ENCODE measurements at regions not wholly inside any gene's neighbourhood (a gene's known extent, or its start where the extent isn't known, plus 50 kb on each side); places are given as distances from the start of the nearest gene placed in this dataset.

DNA sequence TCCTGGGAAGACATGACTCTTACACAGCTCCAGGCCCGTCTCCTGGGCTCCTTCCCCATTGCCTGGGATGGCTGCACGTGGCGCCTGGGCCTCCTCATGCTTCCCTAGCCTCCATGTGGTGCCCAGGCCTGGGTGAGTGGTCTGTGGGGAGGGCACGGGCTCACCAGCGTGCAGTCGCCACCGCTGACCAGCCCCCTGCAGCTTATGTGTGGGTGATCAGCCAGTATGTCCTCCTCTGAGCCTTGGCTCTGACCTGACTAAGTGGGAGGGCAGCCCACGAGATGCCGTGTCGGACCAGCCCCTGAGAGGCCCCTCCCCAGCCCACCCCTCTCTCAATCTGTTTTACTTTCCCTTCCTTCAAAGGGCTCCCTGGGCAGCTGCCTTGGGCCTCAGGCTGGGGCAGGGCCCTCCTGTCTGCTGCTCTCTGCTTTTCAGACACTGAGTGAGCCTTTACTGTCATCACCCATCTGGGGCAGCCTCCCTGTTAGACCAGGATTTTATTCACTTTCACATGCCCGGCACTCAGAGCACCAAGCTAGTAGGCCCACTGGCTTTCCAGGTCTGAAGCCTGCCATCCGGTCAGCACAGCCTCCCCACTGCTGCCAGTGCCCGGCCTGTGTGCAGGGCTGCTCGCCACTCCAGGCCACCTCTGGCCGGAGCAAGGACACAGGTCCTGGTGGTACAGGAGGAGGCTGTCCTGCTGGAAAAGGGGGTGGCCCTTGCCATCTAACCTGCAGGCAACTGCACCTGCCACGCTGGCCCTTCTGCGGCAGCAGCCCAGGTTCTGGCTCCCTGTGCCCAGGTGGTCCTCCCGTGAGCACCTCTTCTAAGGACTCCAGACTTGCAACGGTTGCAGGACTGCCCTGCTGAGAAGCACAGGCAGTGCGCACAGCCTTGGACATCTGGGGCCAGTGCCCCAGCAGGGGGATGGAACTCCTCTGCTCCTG, 84.9 kb upstream of the HPCAL1 start:
- TF ChIP-seq, protein P1, sequence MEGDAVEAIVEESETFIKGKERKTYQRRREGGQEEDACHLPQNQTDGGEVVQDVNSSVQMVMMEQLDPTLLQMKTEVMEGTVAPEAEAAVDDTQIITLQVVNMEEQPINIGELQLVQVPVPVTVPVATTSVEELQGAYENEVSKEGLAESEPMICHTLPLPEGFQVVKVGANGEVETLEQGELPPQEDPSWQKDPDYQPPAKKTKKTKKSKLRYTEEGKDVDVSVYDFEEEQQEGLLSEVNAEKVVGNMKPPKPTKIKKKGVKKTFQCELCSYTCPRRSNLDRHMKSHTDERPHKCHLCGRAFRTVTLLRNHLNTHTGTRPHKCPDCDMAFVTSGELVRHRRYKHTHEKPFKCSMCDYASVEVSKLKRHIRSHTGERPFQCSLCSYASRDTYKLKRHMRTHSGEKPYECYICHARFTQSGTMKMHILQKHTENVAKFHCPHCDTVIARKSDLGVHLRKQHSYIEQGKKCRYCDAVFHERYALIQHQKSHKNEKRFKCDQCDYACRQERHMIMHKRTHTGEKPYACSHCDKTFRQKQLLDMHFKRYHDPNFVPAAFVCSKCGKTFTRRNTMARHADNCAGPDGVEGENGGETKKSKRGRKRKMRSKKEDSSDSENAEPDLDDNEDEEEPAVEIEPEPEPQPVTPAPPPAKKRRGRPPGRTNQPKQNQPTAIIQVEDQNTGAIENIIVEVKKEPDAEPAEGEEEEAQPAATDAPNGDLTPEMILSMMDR (IDR thresholded peaks at IDR 0.05; ENCODE audit: control insufficient read depth, extremely low read depth, insufficient read depth), result no peak
- no peak for DNase-seq (ENCODE audit: low read depth)
- H3K4me3 ChIP-seq (ENCODE audit: low read depth, low read length), result no peak overlapping the region

DNA sequence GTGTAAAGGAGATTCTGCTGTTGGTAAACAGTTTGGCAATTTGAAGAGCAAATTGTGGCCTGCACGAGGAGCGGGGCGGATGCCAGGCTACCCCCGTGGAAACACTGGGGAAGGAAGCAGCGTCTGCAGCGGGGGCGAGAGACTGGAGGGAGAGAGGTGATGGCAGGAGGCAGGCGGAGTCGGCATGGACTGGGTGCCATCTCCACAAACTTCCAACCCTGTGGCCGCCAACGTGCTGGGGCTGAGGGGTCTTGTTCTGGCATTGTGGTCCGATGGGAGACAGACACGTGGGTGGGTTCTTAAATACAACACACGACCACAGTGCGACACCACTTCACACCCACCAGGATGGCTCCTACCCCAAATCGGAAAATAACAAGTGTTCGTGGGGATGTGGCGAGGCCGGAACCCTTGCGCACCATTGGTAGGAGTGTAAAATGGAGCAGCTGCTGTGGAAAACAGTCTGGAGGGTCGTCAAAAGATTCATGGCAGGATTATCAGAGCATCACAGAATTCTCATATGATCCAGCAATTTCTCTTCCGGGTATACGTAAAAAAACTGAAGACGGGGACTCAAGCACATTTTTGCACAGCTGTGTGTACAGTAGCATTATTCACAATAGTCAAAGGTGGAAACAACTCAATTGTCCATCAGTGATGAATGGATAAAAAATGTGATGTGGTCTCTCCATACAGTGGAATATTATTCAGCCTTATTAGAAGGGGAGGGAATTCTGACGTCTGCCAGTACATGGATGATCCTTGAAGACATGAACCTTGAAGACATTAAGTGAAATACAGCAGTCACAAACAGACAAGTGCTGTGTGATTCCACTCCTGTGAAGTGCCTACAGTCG, 82.4 kb upstream of the HPCAL1 start:
- no peak for DNase-seq (ENCODE audit: low read depth)
- TF ChIP-seq, protein P1 (IDR thresholded peaks at IDR 0.05; ENCODE audit: control insufficient read depth, extremely low read depth, insufficient read depth), result no peak
- H3K4me3 ChIP-seq (ENCODE audit: low read depth, low read length), result no peak overlapping the region

DNA sequence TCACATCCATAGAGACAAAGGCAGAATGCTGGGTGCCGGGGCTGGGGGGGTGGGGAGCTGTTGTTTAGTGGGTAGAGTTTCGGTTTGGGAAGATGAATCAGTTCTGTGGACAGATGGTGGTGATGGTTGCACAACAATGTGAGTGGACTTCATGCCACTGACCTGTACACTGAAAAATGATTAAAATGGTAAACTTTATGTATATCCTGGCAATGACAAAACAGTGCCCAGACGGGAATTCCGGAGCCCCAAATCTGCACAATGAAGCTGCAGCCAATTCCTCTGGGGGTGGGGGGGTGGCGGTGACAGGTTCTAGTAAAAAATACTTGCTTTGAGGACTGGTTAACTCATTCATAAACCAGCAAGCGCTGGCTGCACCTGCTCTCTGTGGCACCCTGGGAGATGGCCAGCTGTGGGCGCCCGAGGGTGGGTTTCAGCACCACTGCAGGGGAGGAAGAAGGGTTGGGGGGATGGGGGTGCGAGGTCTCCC, 81.8 kb upstream of the HPCAL1 start:
- no peak for DNase-seq (ENCODE audit: low read depth)
- H3K4me3 ChIP-seq (ENCODE audit: low read depth, low read length), result no peak overlapping the region
- TF ChIP-seq, protein P1 (IDR thresholded peaks at IDR 0.05; ENCODE audit: control insufficient read depth, extremely low read depth, insufficient read depth), result no peak

DNA sequence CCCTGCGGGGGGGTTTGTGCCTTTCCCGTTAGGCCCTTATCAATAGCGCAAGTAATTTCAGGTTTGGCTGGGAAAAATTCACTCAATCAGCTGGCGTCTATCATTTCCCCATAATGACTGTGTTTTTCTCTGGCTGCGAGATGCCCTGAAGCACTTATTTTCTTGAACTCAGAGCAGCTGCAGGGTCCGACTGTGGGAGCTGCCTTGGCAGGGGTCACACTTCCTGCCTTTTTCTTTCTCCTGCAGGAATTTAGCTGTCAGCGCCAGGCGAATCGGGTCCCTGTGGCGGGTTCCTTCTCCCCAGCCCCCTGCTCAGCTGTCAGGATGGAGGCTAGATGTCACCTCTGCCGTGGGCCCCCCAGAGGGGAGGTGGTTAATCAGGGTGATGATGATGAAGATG, 81.3 kb upstream of the HPCAL1 start:
- TF ChIP-seq, protein P1 (IDR thresholded peaks at IDR 0.05; ENCODE audit: control insufficient read depth, extremely low read depth, insufficient read depth), result no peak
- no peak for DNase-seq (ENCODE audit: low read depth)
- H3K4me3 ChIP-seq (ENCODE audit: low read depth, low read length), result no peak overlapping the region

DNA sequence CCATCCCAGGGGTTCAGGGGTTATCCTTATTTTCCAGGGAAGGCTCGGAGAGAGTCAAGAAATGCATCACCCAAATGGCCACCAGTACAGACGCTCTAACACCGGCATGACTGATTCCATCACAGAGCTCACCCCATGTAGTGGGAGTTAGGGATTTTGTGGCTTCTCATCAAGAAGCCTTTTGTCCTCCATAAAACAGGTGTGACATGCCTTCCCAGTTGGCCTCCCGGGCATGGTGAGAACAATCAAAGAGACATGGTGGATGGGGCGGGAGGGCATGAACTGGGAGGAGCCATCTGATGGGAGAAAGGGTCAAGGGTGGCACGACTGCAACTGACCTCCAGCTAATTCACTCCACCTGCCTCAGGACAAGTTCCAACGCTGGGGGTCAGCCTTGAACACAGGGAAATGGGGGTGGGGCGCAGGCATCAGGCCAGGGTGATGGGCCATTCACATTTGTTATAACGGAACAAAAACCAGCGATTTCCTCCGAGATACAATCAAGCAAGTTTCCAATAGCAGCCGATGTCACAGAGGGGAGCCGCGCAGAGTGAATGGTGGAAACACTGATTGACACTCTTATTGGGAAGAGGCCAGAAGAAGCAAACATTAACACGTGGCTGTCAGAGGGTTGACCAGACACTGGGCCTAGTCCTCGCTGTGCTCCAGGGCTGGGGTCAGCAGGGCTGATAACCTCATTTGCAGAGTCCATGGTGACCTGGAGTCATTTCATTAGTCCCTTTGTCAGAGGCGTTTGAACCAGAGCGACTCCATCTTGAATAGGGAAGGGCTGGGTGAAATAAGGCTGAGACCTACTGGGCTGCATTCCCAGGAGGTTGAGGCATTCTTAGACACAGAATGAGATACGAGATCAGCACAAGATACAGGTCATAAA, 80.5 kb upstream of the HPCAL1 start:
- no peak for DNase-seq (ENCODE audit: low read depth)
- TF ChIP-seq, protein P1 (IDR thresholded peaks at IDR 0.05; ENCODE audit: control insufficient read depth, extremely low read depth, insufficient read depth), result no peak
- H3K4me3 ChIP-seq (ENCODE audit: low read depth, low read length), result no peak overlapping the region

DNA sequence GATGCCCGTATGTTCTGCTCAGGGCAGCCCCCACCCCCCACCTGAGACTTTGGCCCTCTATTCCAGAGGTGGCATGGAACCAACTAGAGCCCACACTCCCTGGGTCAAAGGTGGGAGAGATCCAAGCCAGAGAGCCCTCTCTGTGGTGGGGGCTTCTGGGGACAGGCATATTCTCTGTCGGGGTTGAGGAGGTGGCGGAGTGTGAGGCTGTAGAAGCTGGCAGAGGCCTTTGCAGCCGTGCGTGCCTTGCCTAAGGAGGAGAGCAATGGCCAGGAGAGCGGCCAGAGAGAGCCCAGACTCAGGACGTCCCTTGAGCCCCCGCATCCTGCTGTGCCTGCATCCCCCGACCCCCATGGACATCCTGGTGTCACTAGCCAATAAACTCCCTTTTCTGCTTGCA, 79.2 kb upstream of the HPCAL1 start:
- H3K4me3 ChIP-seq (ENCODE audit: low read depth, low read length), result no peak overlapping the region
- no peak for DNase-seq (ENCODE audit: low read depth)
- TF ChIP-seq, protein P1 (IDR thresholded peaks at IDR 0.05; ENCODE audit: control insufficient read depth, extremely low read depth, insufficient read depth), result no peak

All from LNCaP clone FGC (cell line).